SKM-1 treated with dmso at 0.1 percent for 144 hours (cell line): ENCODE measurements at regions not wholly inside any gene's neighbourhood (a gene's known extent, or its start where the extent isn't known, plus 50 kb on each side); places are given as distances from the start of the nearest gene placed in this dataset.
A peak's percentile ranks its signal among the peaks of the same experiment; 100 is the strongest.
"Not testable (repeated sequence)": the region's sequence is repeated elsewhere in the genome, so short reads cannot be mapped to it uniquely, and the experiment has no call there.

ENCODE experiments used
- DNase-seq: peaks from one replicate; lab custom pipeline; 2025; ENCODE audit not compliant: unreplicated experiment; lab: John Stamatoyannopoulos, UW

DNA sequence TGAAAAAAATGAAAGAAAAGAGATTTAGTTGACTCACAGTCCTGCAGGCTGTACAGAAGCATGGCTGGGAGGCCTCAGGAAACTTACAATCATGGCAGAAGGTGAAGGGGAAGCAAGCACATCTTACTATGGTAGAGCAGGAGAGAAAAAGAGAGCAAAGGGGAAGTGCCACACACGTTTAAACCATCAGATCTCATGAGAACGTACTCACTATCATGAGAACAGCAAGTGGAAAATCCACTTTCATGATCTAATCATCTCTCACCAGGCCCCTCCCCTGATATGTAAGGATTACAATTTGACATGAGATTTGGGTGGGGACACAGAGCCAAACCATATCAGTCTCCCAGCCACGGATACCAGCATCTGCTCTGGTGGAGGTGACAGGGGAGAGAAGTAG lies 50.8 kb upstream of the CPOX start:
- DNase-seq = no peak

DNA sequence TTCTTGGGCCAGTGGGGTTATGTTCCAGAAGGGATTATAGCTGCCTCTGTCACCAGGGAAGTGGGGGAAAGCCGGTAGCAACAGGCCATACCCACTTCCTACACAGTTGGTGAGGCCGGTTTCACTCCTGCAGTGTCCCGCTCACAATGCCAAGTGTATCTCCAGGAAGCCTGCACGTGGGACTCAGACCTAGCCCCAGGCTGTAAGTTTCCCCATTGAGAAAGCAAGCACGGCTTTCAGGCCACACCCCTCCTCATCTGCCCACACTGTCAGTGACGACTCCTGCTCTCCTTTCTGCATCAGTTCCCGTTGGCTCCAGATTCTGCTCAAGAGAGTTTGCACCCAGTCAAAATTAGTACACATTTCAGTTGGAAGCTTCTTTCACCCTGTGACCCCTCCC lies 51.6 kb upstream of the CPOX start:
- no peak for DNase-seq

DNA sequence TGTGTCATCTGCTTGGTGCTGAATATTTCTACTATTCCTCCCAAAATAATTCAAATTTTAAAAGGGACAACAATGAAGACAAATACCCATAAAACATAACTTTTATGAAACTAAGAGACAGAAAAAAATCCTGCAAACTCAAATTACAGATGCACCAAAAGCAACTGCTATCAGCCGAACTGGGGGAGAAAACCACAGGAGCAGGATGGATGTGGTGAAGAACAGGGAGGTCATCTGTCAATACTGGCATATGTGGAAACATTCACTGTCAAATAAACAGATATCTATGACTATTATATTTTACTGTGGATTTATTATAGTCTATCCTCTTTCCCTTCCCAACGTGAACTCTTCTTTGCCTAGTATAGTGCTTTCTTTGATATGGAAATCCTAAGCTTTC lies 53.3 kb upstream of the CPOX start:
- DNase-seq = no peak

DNA sequence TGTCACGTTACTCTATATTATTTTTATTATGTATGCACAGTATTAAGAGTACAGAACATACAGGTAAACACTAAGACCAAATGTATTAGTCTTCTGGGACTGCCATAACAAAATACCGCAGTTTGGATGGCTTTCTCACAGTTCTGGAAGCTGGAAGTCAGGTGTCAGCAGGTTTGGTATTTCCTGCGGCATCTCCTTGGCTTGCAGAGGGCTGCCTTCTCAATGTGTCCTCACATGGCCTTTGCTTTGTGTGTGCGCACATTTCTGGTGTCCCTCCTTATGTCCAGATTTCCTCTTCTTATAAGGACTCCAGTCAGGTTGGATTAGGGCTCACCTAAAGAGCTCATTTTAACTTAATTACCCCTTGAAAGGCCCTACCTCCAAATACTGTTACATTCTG lies 53.8 kb upstream of the CPOX start:
- no peak for DNase-seq

DNA sequence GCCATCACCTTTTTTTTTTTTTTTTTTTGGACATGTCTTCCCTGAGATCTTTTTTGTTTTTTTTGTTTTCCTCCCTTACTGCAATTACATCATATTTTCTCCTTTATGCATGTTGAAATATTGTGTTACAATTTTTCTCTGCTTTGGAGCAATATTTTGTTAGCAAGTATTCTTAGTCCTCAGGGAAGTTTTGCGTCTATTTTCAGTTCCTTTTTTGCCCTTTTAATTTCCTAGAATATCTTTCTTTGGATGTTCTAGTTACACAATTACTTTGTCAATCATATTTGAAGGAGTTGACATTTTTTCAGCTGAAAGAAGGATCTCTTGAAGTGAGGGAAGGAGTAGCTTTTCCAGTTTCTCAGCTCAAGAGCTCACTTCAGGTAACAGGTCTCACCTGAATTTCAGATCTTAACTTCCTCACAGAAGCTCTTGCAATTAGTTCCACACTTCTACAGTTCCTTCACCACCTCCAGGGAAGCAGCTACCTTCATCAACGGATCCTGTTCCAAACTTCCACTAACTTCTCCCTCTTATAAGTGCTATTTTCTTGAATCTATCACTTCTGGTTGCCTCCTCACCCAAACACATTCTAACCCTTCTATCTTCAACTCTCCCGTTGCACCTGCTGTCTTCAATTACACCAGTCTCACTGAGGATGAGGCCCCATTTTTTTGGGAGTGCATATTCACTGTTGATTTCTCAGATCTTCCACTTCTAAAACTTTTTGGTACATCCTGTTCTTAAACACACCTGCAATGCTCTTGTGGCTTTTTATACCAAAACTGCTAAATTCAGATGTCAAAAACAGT lies 57.8 kb upstream of the CPOX start:
- peak; percentile 8 for DNase-seq

DNA sequence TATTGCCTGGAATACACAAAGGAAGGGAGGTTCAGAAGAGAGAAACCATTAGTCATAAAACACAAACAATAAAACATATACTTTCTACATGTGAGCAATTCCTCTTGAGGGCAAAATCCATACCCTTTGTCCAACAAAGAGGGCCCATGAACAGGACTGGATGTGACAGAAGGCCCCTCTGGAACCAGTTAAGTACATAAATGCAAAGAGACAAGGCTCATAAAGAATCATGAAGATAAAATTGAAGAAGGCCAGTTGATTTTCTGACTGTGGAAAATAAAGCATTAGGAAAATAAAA lies 58.3 kb upstream of the CPOX start:
- DNase-seq = no peak

DNA sequence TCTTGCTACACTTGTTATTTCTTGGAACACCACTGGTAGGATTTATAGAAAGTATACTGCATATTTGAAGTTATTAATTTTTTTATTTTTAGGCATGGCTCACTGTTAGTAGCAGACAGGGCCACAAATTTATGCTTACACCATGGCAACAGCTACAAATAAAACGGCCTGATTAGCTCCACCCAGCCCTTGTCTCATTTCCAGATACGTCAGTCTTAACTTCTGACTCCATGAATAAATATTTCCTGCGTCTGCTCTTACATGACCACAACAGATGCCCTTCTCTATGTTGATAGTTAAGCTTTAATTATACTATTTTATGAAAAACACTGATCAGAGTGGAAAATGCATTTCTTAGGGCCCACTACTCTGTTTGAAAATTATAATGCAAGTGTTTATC lies 62.3 kb upstream of the CPOX start:
- no peak for DNase-seq

DNA sequence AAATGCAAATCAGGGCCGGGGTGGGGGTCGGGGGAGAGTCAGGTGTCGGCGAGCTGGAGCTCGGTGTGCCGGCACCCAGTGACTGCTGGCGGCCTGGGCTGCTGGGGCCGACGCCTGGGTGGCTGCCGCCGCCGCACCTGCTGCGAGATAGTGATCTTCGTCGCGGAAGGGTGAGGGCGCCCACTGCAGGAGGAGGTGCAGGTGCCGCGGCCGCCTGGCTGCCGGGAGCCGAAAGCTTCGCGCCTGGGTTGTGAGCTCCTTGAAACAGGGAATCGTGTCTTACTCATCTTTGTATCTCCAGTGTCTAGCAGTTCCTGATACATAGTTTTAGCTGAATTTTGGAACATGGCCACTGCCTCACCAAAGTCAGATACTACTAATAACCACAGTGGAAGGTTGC lies 64.0 kb upstream of the CPOX start:
- no peak for DNase-seq

DNA sequence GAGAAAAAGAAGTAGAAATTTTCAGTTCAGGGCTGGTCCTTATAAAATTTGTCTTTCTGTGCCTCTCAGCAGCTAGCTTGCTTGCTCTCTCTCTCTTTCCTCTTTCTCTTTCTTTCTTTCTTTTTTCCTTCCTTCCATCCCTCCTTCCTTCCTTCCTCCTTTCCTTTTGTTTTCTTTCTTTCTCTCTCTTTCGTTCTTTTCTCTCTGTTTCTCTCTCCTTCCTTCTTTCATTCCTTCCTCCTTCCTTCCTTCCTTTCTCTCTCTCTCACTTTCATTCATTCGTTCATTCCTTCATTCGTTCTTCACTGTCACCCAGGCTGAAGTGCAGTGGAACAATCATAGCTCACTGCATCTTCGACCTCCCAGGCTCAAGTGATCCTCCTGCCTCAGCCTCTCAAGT lies 69.3 kb upstream of the CPOX start:
- DNase-seq = no peak

DNA sequence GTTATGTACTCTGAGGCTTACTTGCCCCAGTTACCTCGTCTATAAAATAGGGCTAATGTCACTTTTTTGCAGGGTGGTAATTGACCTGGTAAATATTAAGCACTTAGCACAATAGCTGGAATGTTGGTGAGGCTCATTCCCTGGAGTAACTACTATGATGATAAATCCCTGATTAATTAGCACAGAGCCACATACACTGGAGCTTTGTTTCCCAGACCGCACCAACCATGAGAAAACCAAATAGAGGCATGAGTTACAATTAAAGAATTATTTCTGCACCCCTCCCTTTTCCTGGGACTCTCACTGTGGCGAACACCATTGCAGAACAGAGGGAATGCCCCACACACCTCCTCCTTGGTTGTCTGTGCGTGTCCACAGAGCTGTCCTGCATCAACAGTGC lies 76.6 kb upstream of the CPOX start:
- DNase-seq = no peak

DNA sequence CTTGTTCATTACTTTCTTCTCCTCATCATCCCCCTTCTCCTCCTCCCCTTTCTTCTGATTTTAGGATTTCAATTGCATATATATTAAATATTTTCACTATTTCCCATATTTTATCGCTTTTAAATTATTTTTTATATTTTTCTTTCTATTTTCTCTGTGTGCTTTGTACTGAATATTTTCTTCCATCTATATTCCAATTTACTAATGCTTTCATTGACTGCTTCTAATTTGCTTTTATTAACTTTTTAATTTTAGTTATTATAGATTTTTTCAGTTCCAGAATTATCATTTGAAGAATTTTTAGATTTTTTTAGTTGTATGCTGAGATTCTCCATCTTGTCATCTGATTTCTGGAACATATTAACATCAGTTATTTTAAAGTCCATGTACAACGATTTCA lies 83.2 kb upstream of the ST3GAL6 start:
- DNase-seq = no peak

DNA sequence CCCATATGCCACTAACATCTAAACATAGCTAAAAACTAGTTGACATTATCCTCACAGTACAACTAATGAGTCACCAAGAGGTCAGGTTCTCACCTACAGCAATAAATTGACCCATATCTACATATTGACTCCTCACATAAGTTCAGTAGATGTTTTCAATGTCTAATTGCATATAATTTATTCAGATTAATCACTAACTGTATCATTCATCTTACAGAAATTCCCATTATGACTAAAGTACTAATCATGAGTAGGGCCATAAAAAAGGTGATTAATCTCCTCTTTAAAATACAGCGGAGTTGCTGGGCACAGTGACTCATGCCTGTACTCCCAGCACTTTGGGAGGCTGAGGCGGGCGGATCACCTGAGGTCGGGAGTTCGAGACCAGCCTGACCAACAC lies 82.4 kb upstream of the ST3GAL6 start:
- no peak for DNase-seq

DNA sequence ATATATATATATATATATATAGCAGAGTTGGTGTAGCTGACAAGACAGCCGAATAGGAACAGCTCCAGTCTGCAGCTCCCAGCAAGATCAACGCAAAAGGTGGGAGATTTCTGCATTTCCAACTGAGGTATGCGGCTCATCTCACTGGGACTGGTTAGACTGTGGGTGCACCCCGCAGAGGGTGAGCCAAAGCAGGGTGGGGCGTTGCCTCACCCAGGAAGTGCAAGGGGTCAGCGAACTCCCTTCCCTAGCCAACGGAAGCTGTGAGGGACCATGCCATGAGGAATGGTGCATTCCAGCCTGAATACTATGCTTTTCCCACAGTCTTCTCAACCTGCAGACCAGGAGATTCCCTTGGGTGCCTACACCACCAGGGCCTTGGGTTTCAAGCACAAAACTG lies 81.7 kb upstream of the ST3GAL6 start:
- no peak for DNase-seq

DNA sequence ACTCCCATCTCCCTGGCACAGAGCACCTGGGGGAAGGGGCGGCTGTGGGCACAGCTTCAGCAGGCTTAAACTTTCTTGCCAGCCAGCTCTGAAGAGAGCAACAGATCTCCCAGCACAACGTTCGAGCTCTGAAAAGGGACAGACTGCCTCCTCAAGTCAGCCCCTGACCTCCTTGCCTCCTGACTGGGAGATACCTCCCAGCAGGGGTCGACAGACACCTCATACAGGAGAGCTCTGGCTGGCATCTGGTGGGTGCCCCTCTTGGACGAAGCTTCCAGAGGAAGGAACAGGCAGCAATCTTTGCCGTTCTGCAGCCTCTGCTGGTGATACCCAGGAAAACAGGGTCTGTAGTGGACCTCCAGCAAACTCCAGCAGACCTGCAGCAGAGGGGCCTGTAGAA lies 80.7 kb upstream of the ST3GAL6 start:
- not testable (repeated sequence) for DNase-seq

DNA sequence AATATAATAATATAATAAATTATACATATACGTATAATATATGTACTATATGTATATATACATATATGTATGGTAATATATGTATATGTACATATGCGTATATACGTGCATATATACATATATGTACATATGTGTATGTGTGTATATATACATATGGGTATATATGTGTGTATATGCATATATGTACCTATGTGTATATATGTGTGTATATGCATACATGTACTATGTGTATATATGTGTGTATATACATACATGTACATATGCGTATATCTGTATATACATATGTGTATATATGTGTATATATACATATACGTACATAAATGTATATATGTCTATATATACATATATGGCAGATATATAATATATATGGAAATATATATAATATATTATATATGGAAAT lies 74.8 kb upstream of the ST3GAL6 start:
- no peak for DNase-seq

DNA sequence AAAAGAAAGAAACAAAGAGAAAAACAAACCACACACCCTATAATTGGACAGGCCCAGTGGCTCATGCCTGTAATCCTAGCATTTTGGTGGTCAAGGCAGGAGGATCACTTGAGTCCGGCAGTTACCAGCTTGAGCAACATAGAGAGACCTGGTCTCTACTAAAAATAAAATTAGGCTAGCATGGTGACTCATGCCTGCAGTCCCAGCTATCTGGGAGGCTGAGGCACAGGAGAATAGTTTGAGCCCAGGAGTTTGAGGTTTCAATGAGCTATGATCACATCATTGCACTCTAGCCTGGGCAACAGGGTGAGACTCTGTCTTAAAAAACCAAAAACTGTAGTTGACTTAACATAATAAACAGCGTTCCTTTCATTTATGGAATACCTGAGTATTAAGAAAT lies 72.3 kb upstream of the ST3GAL6 start:
- DNase-seq = peak; percentile 18

DNA sequence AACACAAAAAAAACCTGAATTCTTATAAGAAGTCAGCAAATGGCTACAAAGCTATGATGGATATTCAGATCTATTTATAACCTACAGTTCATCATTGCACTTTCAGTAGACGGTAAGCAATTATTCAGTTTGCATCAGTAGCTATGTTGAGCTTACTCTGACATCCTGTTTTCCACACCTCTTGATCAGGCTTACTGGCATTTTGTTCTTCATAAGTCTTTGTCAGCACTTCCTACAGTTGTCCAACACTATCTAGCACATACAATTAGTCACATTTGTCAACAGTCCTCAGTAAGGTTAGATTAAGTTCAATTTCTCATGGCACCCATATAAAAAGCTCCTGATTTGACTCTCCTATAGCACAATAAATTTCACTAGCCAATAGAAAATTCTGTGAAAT lies 71.2 kb upstream of the ST3GAL6 start:
- no peak for DNase-seq

DNA sequence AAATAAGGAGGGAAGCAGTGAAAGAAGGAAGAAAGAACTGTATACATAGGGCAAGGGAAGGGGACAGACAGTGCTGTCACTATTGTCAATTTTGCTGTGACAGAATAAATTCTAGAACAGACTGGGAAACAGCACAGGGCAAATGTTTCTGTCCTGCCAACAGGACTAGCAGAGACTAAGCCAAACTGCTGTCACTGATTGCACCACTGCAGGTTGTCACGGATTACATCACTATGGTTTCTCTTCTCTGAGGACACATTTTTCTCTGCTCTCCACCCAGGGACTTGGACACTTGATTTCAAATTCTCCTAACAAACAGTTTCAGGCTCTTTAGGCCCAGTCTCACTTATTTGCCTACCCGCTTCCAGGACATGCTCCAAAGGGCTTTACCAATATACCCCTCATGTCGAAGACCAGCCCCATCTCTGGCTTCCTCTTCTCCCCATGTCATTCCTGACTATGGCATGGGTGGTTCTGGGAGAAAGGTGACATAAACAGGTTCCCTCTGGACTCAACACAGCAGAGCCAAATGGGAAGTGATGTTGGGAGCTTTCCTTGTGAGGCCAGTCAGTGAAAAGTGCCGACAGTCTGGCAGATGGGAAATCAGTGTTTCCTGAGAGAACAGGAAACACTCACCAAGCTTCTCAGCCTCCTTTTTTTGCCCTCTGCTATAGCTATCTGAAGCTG lies 70.2 kb upstream of the ST3GAL6 start:
- DNase-seq = peak; percentile 51

DNA sequence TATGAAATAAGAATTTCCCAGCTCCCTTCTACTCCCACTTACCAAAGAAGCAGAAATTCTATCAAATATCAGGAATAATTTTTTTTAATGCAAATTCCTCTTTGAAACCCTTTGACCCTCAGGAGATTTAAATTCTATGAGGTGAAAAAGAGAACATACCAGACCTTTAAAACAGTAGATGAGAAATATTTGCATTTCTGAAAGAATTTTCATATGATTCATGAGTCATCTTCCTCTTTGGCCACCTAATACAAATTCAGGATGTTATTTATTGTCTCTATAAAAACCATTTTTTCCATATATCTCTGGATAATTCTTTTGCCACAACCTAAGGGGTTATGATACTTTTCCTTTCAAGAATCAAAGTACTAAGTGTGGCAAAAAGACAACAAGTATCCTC lies 67.3 kb upstream of the ST3GAL6 start:
- DNase-seq = no peak

DNA sequence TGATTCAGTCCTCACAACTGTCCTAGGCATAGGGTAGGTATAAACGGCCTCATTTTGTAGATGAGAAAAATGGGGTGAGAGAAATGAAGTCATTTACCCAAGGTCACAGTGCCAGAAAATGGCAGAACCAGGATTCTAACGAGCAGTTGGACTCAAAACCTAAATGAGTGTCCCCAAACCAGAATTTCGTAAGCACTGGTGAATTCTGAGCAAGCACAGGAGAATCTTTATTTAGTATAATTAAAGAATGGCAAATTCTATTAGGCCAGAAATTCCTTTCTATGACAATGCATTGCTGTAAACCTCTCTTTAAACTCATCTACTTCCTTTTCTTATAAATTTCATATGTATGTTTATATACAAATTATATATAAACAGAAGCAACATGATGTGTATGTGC lies 66.8 kb upstream of the ST3GAL6 start:
- not testable (repeated sequence) for DNase-seq

DNA sequence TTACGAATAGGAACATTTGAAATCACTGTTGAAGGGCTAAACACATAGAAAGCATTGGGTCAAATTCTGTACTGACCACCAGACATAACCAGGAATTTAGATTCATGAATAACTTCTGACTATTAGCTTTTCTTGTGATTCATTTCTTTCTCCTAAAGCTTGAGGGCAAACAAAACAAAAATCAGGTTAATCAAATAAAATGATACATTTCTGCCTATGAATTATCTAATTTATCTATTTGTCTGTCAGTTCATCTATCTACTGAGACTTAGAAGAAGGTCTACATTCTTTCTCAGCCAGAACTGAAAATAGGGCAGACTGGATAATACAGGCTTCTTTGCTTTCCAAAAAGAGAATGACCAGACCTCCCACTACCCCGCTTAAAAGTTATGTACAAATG lies 65.9 kb upstream of the ST3GAL6 start:
- DNase-seq = no peak

DNA sequence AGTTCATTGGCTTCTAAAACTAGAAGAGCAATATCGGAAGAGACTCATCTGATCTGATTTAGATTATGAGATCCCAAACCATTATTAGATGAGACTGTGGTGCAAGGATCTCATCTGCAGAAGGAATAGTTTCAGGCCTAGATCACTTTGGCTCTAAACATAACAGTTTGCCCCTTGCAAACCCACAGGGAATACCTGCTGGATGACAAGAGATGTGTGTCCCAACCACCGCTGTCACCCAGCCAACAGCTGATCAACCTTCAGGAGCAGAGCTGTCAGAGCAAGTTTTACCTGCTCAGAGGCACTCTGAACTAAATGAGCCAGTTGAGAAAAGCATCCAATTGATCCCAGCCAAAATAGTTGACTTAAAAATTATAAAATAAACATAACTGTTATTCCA lies 64.0 kb upstream of the ST3GAL6 start:
- DNase-seq = no peak

DNA sequence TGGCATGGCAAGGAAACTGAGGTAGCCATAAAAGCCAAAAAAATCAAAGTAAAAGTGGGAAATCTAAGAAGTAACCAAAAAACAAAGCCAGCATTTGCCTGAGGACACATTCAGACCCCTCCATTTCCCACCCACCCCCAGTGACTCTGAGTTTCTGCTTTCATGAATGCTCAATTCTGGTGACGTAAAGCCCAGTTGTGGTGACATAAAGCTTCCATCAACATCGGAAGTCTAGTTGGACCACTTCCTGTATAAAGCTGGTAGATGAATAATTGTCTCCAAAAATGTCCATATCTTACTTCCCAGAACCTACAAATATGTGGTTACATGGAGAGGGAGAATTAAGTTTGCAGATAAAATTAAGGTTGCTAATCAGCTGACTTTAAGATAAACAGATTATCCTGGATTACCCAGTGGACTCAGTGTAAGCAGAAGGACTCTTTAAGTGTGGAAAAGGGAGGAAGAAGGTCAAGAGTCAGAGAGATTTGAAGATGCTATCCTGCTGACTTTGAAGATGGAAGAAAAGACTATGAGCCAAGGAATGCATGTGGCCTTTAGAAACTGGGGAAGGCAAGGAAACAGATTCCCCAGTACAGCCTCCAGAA lies 62.0 kb upstream of the ST3GAL6 start:
- no peak for DNase-seq
